DND-41 (cell line): ENCODE measurements at regions not wholly inside any gene's neighbourhood (a gene's known extent, or its start where the extent isn't known, plus 50 kb on each side); places are given as distances from the start of the nearest gene placed in this dataset.

ENCODE experiments used
- ATAC-seq: fragments of 200-7000 bp; cut with Tn5 transposase; 3 replicates; pipeline ENCODE4 v1.9.1; 2021; ENCODE audit warnings: low read depth; ENCODE audit not compliant: insufficient read depth
- DNase-seq: peaks from one replicate; pipeline ENCODE4 v3.0.0-alpha.2; 2020
- H2AFZ ChIP-seq: 2 replicates; pipeline ENCODE4 v1.6.0; 2012; ENCODE audit warnings: low read depth, low read length
- H3K27ac ChIP-seq: 2 replicates; pipeline ENCODE4 v1.5.1; 2012; ENCODE audit warnings: low read length, inconsistent platforms
- H3K27me3 ChIP-seq: fragments of 200-600 bp; sonication (generic); 2 replicates; pipeline ENCODE4 v1.6.0; 2012; ENCODE audit warnings: low read length, mild to moderate bottlenecking, inconsistent platforms; ENCODE audit not compliant: insufficient read depth, poor library complexity
- H3K36me3 ChIP-seq: 2 replicates; pipeline ENCODE4 v1.5.1; 2012; ENCODE audit warnings: low read length, inconsistent platforms; ENCODE audit not compliant: insufficient read depth
- H3K4me1 ChIP-seq: 2 replicates; pipeline ENCODE4 v1.5.1; 2012; ENCODE audit warnings: mild to moderate bottlenecking, low read length; ENCODE audit not compliant: insufficient read depth
- H3K4me2 ChIP-seq: 2 replicates; pipeline ENCODE4 v1.6.0; 2012; ENCODE audit warnings: mild to moderate bottlenecking, moderate library complexity, low read length, inconsistent platforms; ENCODE audit not compliant: insufficient read depth
- H3K4me3 ChIP-seq, 2 experiments: fragments of 200-600 bp in 1 of 2; shearing (Covaris generic) in 1 of 2; 2 replicates each; pipeline ENCODE4 v1.5.1; 2012 to 2016; ENCODE audit warnings: inconsistent platforms in 2 of 2, low read length in 2 of 2, mild to moderate bottlenecking in 2 of 2, low read depth in 1 of 2, moderate library complexity in 1 of 2
- H3K79me2 ChIP-seq: 2 replicates; pipeline ENCODE4 v1.6.0; 2012; ENCODE audit warnings: low read length, inconsistent platforms; ENCODE audit not compliant: insufficient read depth
- H3K9ac ChIP-seq: 2 replicates; pipeline ENCODE4 v1.6.0; 2012; ENCODE audit warnings: low read depth, mild to moderate bottlenecking, inconsistent platforms, low read length, moderate library complexity
- H3K9me3 ChIP-seq: 2 replicates; pipeline ENCODE4 v1.5.1; 2012; ENCODE audit warnings: low read length, moderate library complexity, mild to moderate bottlenecking, inconsistent platforms; ENCODE audit not compliant: insufficient read depth, severe bottlenecking
- H4K20me1 ChIP-seq: 2 replicates; pipeline ENCODE4 v1.6.0; 2012; ENCODE audit warnings: low read length; ENCODE audit not compliant: insufficient read depth
- CTCF ChIP-seq: IDR thresholded peaks from 2 replicates; pipeline ENCODE4 v1.5.1; 2012; ENCODE audit warnings: borderline replicate concordance, low read length, moderate library complexity, mild to moderate bottlenecking; ENCODE audit not compliant: poor library complexity, severe bottlenecking; ENCODE audit errors: extremely low read depth
- EZH2 ChIP-seq: IDR thresholded peaks from 3 replicates; pipeline ENCODE4 v1.6.1; 2012; ENCODE audit warnings: borderline replicate concordance, low read depth, mild to moderate bottlenecking, moderate library complexity, low read length, inconsistent platforms; ENCODE audit not compliant: severe bottlenecking

- DNase-seq (no peak), ATAC-seq (no peak)
- TF ChIP-seq CTCF (no peak), EZH2 (no peak)
- no peaks in the 10 kb centered on the region for H3K9me3 ChIP-seq
- H3K4me2 ChIP-seq: no peak overlapping the region
- H3K4me3 ChIP-seq: no peak overlapping the region
- peaks cover 3% of the 10 kb centered on the region for H3K27me3 ChIP-seq
- H3K4me1 ChIP-seq: no peaks in the 10 kb centered on the region
- H3K9ac ChIP-seq: no peak overlapping the region
- no peaks in the 10 kb centered on the region for H3K36me3 ChIP-seq
- no peak overlapping the region for H3K27ac ChIP-seq
- no peaks in the 10 kb centered on the region for H3K79me2 ChIP-seq
- no peak overlapping the region for H2AFZ ChIP-seq
- no peaks in the 10 kb centered on the region for H4K20me1 ChIP-seq
Measured at GRCh38 chr5:114297915-114298314, 64.0 kb upstream of the KCNN2 start.

- H3K9ac ChIP-seq: no peak overlapping the region
- ATAC-seq: no peak
- no peak overlapping the region for H3K4me2 ChIP-seq
- TF ChIP-seq EZH2: no peak
- peak; percentile 55 for TF ChIP-seq CTCF
- DNase-seq: no peak
- H2AFZ ChIP-seq: peak overlapping the region; percentile 26; the same call in 1 of the 2 replicates
- H3K4me1 ChIP-seq: no peaks in the 10 kb centered on the region
- H3K27me3 ChIP-seq: no peaks in the 10 kb centered on the region
- H3K9me3 ChIP-seq: no peaks in the 10 kb centered on the region
- no peaks in the 10 kb centered on the region for H3K79me2 ChIP-seq
- no peak overlapping the region for H3K4me3 ChIP-seq
- no peak overlapping the region for H3K27ac ChIP-seq
- H4K20me1 ChIP-seq: no peaks in the 10 kb centered on the region
- H3K36me3 ChIP-seq: no peaks in the 10 kb centered on the region
Measured at GRCh38 chr5:114305402-114306207, 56.3 kb upstream of the KCNN2 start.

- ATAC-seq (no peak), DNase-seq (no peak)
- no peak overlapping the region for H3K4me2 ChIP-seq
Measured at GRCh38 chr5:114308017-114308416, 53.9 kb upstream of the KCNN2 start.

More at GRCh38 chr5:114308017-114308416, 53.9 kb upstream of the KCNN2 start:
- TF ChIP-seq EZH2: no peak
- no peak for TF ChIP-seq CTCF
- no peaks in the 10 kb centered on the region for H3K27me3 ChIP-seq
- no peaks in the 10 kb centered on the region for H3K36me3 ChIP-seq
- no peak overlapping the region for H3K4me3 ChIP-seq
- H2AFZ ChIP-seq: no peak overlapping the region
- H3K4me1 ChIP-seq: no peaks in the 10 kb centered on the region
- no peaks in the 10 kb centered on the region for H4K20me1 ChIP-seq
- no peaks in the 10 kb centered on the region for H3K79me2 ChIP-seq
- H3K27ac ChIP-seq: no peak overlapping the region
- no peak overlapping the region for H3K9ac ChIP-seq
- no peaks in the 10 kb centered on the region for H3K9me3 ChIP-seq
